HCT116 (cell line): ENCODE measurements at regions not wholly inside any gene's neighbourhood (a gene's known extent, or its start where the extent isn't known, plus 50 kb on each side); places are given as distances from the start of the nearest gene placed in this dataset.

Experiments
- CTCF ChIP-seq, 3 experiments: fragments of 200-600 bp in 1 of 3; sonication (generic) in 1 of 3; IDR thresholded peaks in 2 of 3; conservative IDR thresholded peaks in 1 of 3; 2 replicates each; pipeline ENCODE4 v1.5.1; 2012 to 2017; ENCODE audit warnings: low read depth in 2 of 3, low read length in 2 of 3, antibody characterized with exemption in 1 of 3, borderline replicate concordance in 1 of 3, control low read depth in 1 of 3, mild to moderate bottlenecking in 1 of 3, mixed read lengths in 1 of 3, mixed run types in 1 of 3, moderate library complexity in 1 of 3; ENCODE audit not compliant: insufficient read depth in 1 of 3
- EZH2phosphoT487 ChIP-seq: fragments of 200-600 bp; IDR thresholded peaks from 2 replicates; pipeline ENCODE4 v1.6.1; 2018; ENCODE audit warnings: antibody characterized with exemption, borderline replicate concordance
- POLR2A ChIP-seq: IDR thresholded peaks from 2 replicates; pipeline ENCODE4 v1.7.0; 2011; ENCODE audit warnings: borderline replicate concordance; ENCODE audit not compliant: insufficient read depth, insufficient read length; ENCODE audit errors: extremely low read depth
- REST ChIP-seq: IDR thresholded peaks from 2 replicates; pipeline ENCODE4 v1.6.1; 2012; ENCODE audit warnings: low read depth
- SRF ChIP-seq: IDR thresholded peaks from 2 replicates; pipeline ENCODE4 v1.6.1; 2012; ENCODE audit warnings: low read depth
- YY1 ChIP-seq: IDR thresholded peaks from 2 replicates; pipeline ENCODE4 v1.6.1; 2011; ENCODE audit warnings: low read length, low read depth, moderate library complexity, mild to moderate bottlenecking; ENCODE audit not compliant: insufficient replicate concordance; ENCODE audit errors: extremely low read depth

- TF ChIP-seq REST (no peak), CTCF (IDR thresholded peaks at IDR 0.05 in 2 of 3, conservative IDR thresholded peaks at IDR 0.05 in 1 of 3; ENCODE audit: borderline replicate concordance in 1 of 3, insufficient read depth in 1 of 3, low read depth in 2 of 3, low read length in 2 of 3) (no peak), EZH2phosphoT487 (no peak), POLR2A (no peak), SRF (no peak), YY1 (no peak)
Observed at GRCh38 chr4:62881210-62881609, 1528.0 kb downstream of the TECRL start.
